HepG2 (cell line): ENCODE measurements at regions not wholly inside any gene's neighbourhood (a gene's known extent, or its start where the extent isn't known, plus 50 kb on each side); places are given as distances from the start of the nearest gene placed in this dataset.

ENCODE experiments used
- ATAC-seq: fragments of 200-7000 bp; cut with Tn5 transposase; 3 replicates; pipeline ENCODE4 v1.9.1; 2020; ENCODE audit warnings: mild to moderate bottlenecking, moderate library complexity
- BruUV-seq: library from RNA; stranded (reverse); fragments of 400-500 nt; replicated peaks from 2 replicates; lab custom pipeline; 2021; lab: Mats Ljungman, UMichigan
- CTCF ChIA-PET: fragments of 300-600 bp; formaldehyde crosslinking; extraction: SDS; loops from one replicate; lab custom pipeline; 2021; ENCODE audit warnings: low total read pairs, inconsistent platforms, low intra/inter-chr PET ratio; lab: Yijun Ruan, JAX
- POLR2A ChIA-PET: fragments of 350-600 bp; sonication (Branson Sonifier 250); formaldehyde crosslinking; loops from one replicate; lab custom pipeline; 2020; ENCODE audit warnings: antibody characterized with exemption, inconsistent platforms; lab: Yijun Ruan, JAX
- DNase-seq: peaks from one replicate; pipeline ENCODE4 v3.0.0-alpha.2; 2015; ENCODE audit warnings: low spot score
- FAIRE-seq: peaks from 3 replicates; lab custom pipeline; 2011; peaks lifted over from hg19 to GRCh38; lab: Jason Lieb, UNC
- H2AFZ ChIP-seq: one replicate; pipeline ENCODE4 v1.6.1; 2011; ENCODE audit warnings: low read length, inconsistent platforms
- H3K27ac ChIP-seq: fragments of 300-600 bp; 3 replicates; pipeline ENCODE4 v1.8.0; 2011; ENCODE audit warnings: mixed run types, mild to moderate bottlenecking, mixed read lengths, low read length, inconsistent platforms; ENCODE audit not compliant: insufficient read depth; ENCODE audit errors: extremely low read length
- H3K27me3 ChIP-seq, 2 experiments: fragments of 200-600 bp in 1 of 2; 2 replicates in 1 of 2; 3 replicates in 1 of 2; pipeline versions ENCODE4 v1.6.0 to v1.8.0; 2011; ENCODE audit warnings: low read length in 2 of 2, mild to moderate bottlenecking in 2 of 2, moderate library complexity in 2 of 2, inconsistent platforms in 1 of 2; ENCODE audit not compliant: insufficient read depth in 2 of 2, control insufficient read depth in 1 of 2
- H3K36me3 ChIP-seq, 2 experiments: fragments of 200-600 bp in 1 of 2; replicated peaks in 1 of 2; 2 replicates in 1 of 2; 3 replicates in 1 of 2; pipeline versions ENCODE4 v1.5.1 to v1.8.0; 2011; ENCODE audit warnings: low read length in 2 of 2, inconsistent platforms in 1 of 2; ENCODE audit not compliant: insufficient read depth in 2 of 2, control insufficient read depth in 1 of 2
- H3K4me1 ChIP-seq: 2 replicates; pipeline ENCODE4 v1.5.1; 2012; ENCODE audit warnings: low read length, inconsistent platforms; ENCODE audit not compliant: insufficient read depth
- H3K4me2 ChIP-seq: 2 replicates; pipeline ENCODE4 v1.6.0; 2011; ENCODE audit warnings: low read depth, low read length, inconsistent platforms
- H3K4me3 ChIP-seq, 3 experiments: fragments of 200-600 bp in 1 of 3; sonication (generic), shearing (Covaris generic) in 1 of 3; replicated peaks in 1 of 3; 2 replicates each; pipeline ENCODE4 v1.5.1; 2011 to 2016; ENCODE audit warnings: low read length in 3 of 3, inconsistent platforms in 2 of 3, low read depth in 2 of 3, mild to moderate bottlenecking in 2 of 3, control low read depth in 1 of 3, mixed read lengths in 1 of 3; ENCODE audit not compliant: insufficient read depth in 1 of 3
- H3K79me2 ChIP-seq: one replicate; pipeline ENCODE4 v1.6.1; 2011; ENCODE audit warnings: low read length, inconsistent platforms; ENCODE audit not compliant: insufficient read depth
- H3K9ac ChIP-seq: 2 replicates; pipeline ENCODE4 v1.6.0; 2011; ENCODE audit warnings: mild to moderate bottlenecking, low read depth, low read length, inconsistent platforms; ENCODE audit not compliant: insufficient read depth
- H3K9me3 ChIP-seq: 2 replicates; pipeline ENCODE4 v1.5.1; 2012; ENCODE audit warnings: mild to moderate bottlenecking, low read length
- H4K20me1 ChIP-seq: 2 replicates; pipeline ENCODE4 v1.6.0; 2011; ENCODE audit warnings: inconsistent platforms, mild to moderate bottlenecking, low read length, moderate library complexity; ENCODE audit not compliant: insufficient read depth
- E2F1 ChIP-seq: sonication (generic); formaldehyde crosslinking; IDR thresholded peaks from 2 replicates; pipeline ENCODE4 v1.5.0; 2020; ENCODE audit warnings: missing genetic modification reagents
- GPBP1L1 ChIP-seq: sonication (generic); formaldehyde crosslinking; IDR thresholded peaks from 2 replicates; pipeline ENCODE4 v1.5.0; 2020; ENCODE audit warnings: mild to moderate bottlenecking, missing genetic modification reagents
- PRPF4 ChIP-seq: fragments of 200-400 bp; formaldehyde crosslinking; IDR thresholded peaks from 2 replicates; pipeline ENCODE4 v1.6.1; 2016; ENCODE audit warnings: low read length, low read depth; ENCODE audit not compliant: poor library complexity, severe bottlenecking
- RARG ChIP-seq: sonication (generic); formaldehyde crosslinking; IDR thresholded peaks from 2 replicates; pipeline ENCODE4 v1.4.0; 2020; ENCODE audit warnings: low read depth, mild to moderate bottlenecking, missing genetic modification reagents
- ZBTB33 ChIP-seq: sonication (generic); formaldehyde crosslinking; IDR thresholded peaks from 2 replicates; pipeline ENCODE4 v1.4.0; 2020; ENCODE audit warnings: missing genetic modification reagents
- ZBTB4 ChIP-seq: sonication (generic); formaldehyde crosslinking; IDR thresholded peaks from 2 replicates; pipeline ENCODE4 v1.4.0; 2020; ENCODE audit warnings: missing genetic modification reagents, mild to moderate bottlenecking, borderline replicate concordance
- ZNF362 ChIP-seq: sonication (generic); formaldehyde crosslinking; IDR thresholded peaks from 2 replicates; pipeline ENCODE4 v1.4.0; 2020; ENCODE audit warnings: missing genetic modification reagents, mild to moderate bottlenecking, borderline replicate concordance
- WGBS: methylation state at CpG from one replicate; pipeline ENCODE4 v1.1.6; 2017; ENCODE audit warnings: low lambda C conversion rate; 5-methylcytosine and 5-hydroxymethylcytosine counted together
- in situ Hi-C: cut with HindIII; loops from 2 replicates; pipeline ENCODE4 v1.10.0; 2017; ENCODE audit warnings: low pct_unique_long_range_greater_than_20kb; ENCODE audit not compliant: extremely low pct_ligation_motif_present
- intact Hi-C: fragments of 100-400 bp; cut with micrococcal nuclease; formaldehyde crosslinking; loops from one replicate; pipeline ENCODE4 v1.10.0; 2022; ENCODE audit not compliant: unreplicated experiment

GRCh38 chr12:65557438-65558181, 266.7 kb upstream of the HMGA2 start:
- no TSS peak for BruUV-seq
- TF ChIP-seq ZNF362 (CRISPR knock-in tag), result no peak
- no peak for TF ChIP-seq PRPF4
- TF ChIP-seq ZBTB4 (CRISPR knock-in tag), result no peak
- no peak for TF ChIP-seq E2F1 (CRISPR knock-in tag)
- no peak for TF ChIP-seq ZBTB33 (CRISPR knock-in tag)
- no peak for TF ChIP-seq GPBP1L1
- no peak for TF ChIP-seq RARG (CRISPR knock-in tag)

More at GRCh38 chr12:65557438-65558181, 266.7 kb upstream of the HMGA2 start:
- intact Hi-C loops (loop anchor here (2.0 to 10.0 kb wide), 3 partner anchors 243 to 425 kb away; partner anchors contain the start of gene HMGA2), in situ Hi-C loops (no loop called here)
- ATAC-seq (no peak), DNase-seq (no peak), FAIRE-seq (no peak)
- peaks cover 0 to 10% of the 10 kb centered on the region in 2 experiments; a peak in 2 of 5 replicates for H3K27me3 ChIP-seq
- H4K20me1 ChIP-seq, result no peaks in the 10 kb centered on the region
- 21% methylated on average over 3 of the region's 3 CpGs for WGBS
- no peak overlapping the region for H3K4me3 ChIP-seq
- no peaks in the 10 kb centered on the region for H3K79me2 ChIP-seq
- no peak overlapping the region for H2AFZ ChIP-seq
- H3K27ac ChIP-seq, result no peak overlapping the region
- ChIA-PET CTCF (interaction anchor here (0.7 to 2.0 kb wide), 7 partner anchors 116 to 549 kb away, joined by 3 to 13 read pairs (median 3); no protein-coding TSS in a partner anchor), POLR2A (no interaction called here)
- 0 out of 2 replicates have a peak, but pooled peaks cover 6% of the 10 kb centered on the region for H3K4me1 ChIP-seq
- H3K36me3 ChIP-seq, result no peaks in the 10 kb centered on the region
- no peaks in the 10 kb centered on the region for H3K9me3 ChIP-seq
- H3K4me2 ChIP-seq, result peak overlapping the region; percentile 62; the same call in 1 of the 2 replicates
- H3K9ac ChIP-seq, result no peak overlapping the region
